IPS DF 19.7 (cell line): ENCODE measurements at regions not wholly inside any gene's neighbourhood (a gene's known extent, or its start where the extent isn't known, plus 50 kb on each side); places are given as distances from the start of the nearest gene placed in this dataset.

Source experiments
- DNase-seq: peaks from one replicate; pipeline ENCODE4 v3.0.0-alpha.2; 2013; ENCODE audit warnings: low read depth, low spot score

DNA sequence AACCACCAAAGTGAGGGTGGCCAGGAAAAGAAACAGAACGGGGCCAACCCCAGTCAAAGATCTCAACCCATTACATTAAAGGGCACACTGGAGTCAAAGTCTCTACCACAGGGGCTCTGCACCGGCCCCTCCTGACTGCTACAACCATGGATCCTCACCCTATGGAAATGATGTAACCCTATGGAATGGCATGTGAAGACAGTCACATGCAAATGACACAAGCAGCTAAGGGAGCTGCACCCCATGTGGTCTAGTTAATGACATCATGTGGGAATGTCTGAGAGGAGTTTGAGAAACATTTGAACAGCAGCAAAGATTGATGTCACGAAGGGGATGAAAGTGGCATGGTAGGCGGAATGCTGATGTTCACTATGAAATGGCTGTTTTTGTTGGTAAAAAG is 298.2 kb upstream of the SLCO3A1 start:
- DNase-seq = peak; percentile 40

GRCh38 chr15:91556926-91557325 is 296.6 kb upstream of the SLCO3A1 start:
- no peak for DNase-seq

DNA sequence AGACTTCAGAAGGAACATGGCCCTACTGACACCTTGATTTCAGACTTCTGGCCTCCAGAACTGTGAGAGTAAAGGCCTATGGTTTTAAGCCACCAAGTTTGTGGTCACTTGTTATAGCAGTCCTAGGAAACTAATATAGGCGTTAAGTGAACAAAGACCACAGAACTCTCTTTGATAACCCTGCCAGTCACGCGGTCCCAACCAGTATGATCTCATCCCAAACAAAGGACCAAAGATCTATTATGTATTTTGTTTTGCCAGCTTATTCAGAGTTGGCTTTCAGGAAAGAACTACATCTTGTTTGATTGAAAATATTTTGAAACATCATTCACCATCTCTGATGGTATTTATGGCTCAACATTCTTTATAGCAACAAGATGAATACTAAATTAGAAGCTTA is 294.4 kb upstream of the SLCO3A1 start:
- no peak for DNase-seq

- no peak for DNase-seq
Measured at GRCh38 chr15:91561371-91562100, 292.0 kb upstream of the SLCO3A1 start.

- DNase-seq = no peak
Measured at GRCh38 chr15:91562698-91563097, 290.8 kb upstream of the SLCO3A1 start.

DNA sequence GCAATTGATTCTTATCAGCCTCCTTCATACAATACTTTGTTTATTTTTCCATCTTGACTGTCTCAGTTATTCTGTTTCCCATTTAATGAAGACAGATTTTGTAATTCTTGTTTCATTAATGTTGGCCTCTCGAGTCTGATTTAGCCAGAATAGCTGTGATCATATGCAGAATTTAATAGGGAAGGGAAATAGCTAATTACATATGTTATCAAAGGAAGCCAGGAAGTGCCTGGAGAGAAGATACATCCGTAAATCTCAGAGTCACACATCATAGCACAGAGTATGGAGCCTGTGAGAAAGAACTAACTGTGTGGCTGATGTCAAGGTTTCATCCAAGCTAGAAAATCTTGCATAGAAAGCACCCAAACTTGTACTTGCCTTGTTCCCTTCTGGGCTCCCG is 288.9 kb upstream of the SLCO3A1 start:
- no peak for DNase-seq

DNA sequence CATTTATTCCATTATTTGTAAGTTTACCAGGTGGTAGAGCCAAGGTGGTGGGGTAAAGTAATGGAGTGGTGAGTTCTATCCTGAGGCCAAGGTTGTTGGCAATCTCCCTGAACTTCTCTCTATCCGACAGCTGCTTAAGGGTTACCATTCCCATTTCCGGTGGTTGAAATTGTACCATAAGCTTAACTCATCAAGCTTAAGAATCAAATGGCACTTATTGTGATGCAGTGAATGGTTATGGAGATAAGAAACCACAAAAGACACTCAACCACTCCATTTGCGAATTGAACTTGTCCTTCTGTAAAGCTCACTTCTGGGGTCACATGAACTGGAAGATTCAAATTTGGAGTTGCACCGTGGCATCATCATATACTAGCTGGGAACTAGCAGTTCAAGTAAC is 287.4 kb upstream of the SLCO3A1 start:
- no peak for DNase-seq

- DNase-seq = no peak
Measured at GRCh38 chr15:91568036-91568435, 285.5 kb upstream of the SLCO3A1 start.

- DNase-seq = no peak
Measured at GRCh38 chr15:91572110-91572509, 281.4 kb upstream of the SLCO3A1 start.

GRCh38 chr15:91576096-91576495 is 277.4 kb upstream of the SLCO3A1 start:
- DNase-seq = no peak

GRCh38 chr15:91578511-91578910 is 275.0 kb upstream of the SLCO3A1 start:
- no peak for DNase-seq

DNA sequence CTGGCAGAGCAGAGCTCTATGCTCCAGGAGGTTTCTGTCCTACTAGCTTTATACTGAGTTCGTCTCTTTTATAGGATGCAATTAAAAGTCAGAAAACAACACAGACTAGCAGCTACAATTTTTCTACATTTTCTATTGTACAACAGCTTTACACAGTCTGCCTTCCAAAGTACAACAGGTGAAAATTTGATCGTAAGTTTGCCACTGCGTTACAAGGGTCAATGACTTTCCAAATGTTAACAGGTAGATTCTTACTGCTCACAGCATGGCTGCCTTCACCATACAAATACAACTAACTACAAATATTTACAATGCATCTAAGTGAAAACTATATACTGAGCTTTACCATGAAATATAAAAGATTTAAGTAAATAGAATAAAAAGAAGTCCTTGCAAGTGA is 268.6 kb upstream of the SLCO3A1 start:
- DNase-seq = no peak

DNA sequence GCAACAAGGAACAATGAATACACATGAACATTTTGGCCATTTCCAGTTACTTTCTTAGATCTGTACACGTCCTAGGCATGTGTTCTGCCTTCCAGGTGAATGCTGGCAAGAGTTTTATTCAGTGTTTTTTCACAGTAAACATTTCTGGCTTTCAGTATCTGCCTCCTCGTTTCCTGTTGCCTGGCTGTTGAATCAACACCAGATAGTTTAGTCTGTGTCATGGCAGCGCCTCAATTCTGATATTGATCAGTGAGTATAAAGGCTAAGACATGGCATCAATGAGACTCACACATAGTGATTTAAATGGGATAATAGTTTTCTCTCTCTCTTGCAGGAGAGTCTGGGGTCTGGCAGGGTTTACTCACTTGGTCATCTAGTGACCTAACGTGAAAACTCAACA is 266.9 kb upstream of the SLCO3A1 start:
- no peak for DNase-seq

DNA sequence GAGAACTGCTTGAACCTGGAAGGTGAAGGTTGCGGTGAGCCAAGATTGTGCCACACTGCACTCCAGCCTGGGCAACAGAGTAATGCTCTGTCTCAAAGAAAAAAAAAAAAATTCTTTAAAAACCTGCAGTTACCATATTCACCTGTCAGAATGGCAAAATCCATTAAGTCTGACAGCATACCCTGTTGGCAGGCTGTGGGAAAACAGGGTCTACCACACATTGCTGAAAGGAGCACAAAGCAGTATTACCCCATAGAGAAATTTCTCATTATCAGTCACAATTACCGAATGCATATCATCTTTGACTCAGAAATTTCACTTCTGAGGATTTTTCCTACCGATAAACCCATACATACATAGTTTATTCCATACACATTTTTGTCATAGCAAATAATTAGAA is 264.1 kb upstream of the SLCO3A1 start:
- no peak for DNase-seq

DNA sequence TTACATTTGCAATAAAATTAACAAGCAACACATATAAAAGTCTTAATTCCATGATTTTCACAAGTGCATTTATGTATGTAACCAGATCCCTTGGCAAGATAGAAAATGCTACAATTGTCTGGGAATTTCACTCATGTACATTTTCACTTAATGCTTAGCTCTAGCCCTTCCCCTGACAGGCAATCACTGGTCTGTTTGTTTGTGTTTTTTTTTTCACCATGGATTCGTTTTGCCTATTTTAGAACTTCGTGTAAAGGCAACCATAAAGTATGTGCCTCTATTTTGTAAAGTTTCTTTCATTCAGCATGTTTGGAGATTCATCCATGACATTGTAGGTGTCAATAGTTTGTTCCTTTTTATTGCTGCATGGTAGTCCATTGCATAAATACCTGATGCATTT is 260.9 kb upstream of the SLCO3A1 start:
- no peak for DNase-seq

GRCh38 chr15:91593067-91593466 is 260.4 kb upstream of the SLCO3A1 start:
- no peak for DNase-seq

- DNase-seq = no peak
Measured at GRCh38 chr15:91593653-91594052, 259.9 kb upstream of the SLCO3A1 start.

DNA sequence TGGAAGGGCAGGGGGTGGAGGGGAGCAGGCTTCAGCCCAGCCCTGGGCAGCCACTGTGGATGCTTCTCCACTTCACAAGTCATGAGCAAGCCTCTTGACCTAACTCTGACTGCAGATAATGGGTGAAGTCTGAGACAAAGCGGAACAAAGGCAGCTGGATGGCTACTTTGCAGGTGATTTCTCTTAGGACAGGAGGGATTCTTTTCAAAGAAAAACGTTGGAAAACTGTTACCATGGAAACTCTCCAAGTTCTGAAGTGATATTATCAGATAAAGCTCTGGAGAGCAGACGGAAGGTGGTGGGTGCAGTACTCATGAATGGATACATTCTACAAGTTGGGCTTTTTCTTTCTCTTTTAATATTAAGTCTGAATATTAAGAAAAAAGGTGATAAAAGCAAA is 254.2 kb upstream of the SLCO3A1 start:
- no peak for DNase-seq

- DNase-seq = no peak
Measured at GRCh38 chr15:91603384-91604080, 250.0 kb upstream of the SLCO3A1 start.

- DNase-seq = no peak
Measured at GRCh38 chr15:91604122-91604521, 249.4 kb upstream of the SLCO3A1 start.

DNA sequence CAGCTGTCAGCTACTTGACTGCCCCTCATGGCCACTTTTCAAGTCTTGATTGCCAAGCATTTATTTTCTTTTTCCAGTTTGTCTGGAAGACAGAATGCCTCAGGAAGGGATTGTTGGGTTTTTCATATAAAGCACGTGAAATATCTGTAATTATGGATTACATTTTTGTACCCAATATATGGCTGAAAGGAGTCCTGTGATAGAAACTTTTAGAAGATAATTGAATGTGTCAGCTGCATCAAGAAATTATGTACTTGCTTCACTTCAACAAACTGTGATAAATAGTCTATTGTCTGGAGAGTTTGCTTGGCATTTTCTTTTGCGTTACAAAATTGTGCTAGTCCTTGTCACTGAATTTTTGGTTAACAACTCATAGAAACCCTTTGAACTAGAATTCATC is 247.9 kb upstream of the SLCO3A1 start:
- no peak for DNase-seq

- DNase-seq = no peak
Measured at GRCh38 chr15:91609231-91609630, 244.3 kb upstream of the SLCO3A1 start.

DNA sequence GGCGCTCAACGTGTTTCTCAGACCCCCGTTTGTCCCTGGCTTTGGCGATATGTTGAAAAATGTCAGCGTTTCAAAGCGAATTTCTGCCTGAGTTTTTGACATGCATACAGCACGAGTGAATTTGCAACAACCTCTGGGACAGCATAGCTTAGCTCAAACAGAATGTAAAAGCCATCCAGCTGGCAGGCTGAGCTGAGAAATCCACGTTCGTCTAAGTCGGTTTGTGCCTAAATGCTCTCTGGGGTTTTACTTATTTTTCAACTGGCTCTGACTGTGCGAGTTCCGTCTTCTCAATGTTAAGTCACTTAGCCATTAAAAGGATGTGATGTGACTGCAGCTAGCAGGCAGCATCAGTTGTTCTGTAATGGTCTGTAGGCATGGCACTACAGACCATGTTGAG is 243.5 kb upstream of the SLCO3A1 start:
- DNase-seq = no peak
